ENCODE measurements at regions not wholly inside any gene's neighbourhood (a gene's known extent, or its start where the extent isn't known, plus 50 kb on each side); places are given as distances from the start of the nearest gene placed in this dataset.

- TF ChIP-seq ARID4B (CRISPR knock-in tag; IDR thresholded peaks at IDR 0.05) = no peak
- no peak for TF ChIP-seq FOXK2 (conservative IDR thresholded peaks at IDR 0.05 in 1 of 2, IDR thresholded peaks at IDR 0.05 in 1 of 2; ENCODE audit: low read depth in 2 of 2)
- no peak for TF ChIP-seq RBM14 (IDR thresholded peaks at IDR 0.05; ENCODE audit: borderline replicate concordance, insufficient read depth, low read depth, low read length)
- TF ChIP-seq, protein P1, sequence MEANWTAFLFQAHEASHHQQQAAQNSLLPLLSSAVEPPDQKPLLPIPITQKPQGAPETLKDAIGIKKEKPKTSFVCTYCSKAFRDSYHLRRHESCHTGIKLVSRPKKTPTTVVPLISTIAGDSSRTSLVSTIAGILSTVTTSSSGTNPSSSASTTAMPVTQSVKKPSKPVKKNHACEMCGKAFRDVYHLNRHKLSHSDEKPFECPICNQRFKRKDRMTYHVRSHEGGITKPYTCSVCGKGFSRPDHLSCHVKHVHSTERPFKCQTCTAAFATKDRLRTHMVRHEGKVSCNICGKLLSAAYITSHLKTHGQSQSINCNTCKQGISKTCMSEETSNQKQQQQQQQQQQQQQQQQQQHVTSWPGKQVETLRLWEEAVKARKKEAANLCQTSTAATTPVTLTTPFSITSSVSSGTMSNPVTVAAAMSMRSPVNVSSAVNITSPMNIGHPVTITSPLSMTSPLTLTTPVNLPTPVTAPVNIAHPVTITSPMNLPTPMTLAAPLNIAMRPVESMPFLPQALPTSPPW (CRISPR knock-in tag; IDR thresholded peaks at IDR 0.05) = no peak
- no peak for TF ChIP-seq KLF6 (CRISPR knock-in tag; IDR thresholded peaks at IDR 0.05; ENCODE audit: borderline replicate concordance)
- no peak for TF ChIP-seq E2F8 (IDR thresholded peaks at IDR 0.05; ENCODE audit: low read depth, partially characterized antibody)
- no peak for TF ChIP-seq ZNF224 (CRISPR knock-in tag; IDR thresholded peaks at IDR 0.05)
- TF ChIP-seq C11orf30 (IDR thresholded peaks at IDR 0.05; ENCODE audit: low read depth) = no peak
- no peak for TF ChIP-seq BACH1 (tag; IDR thresholded peaks at IDR 0.05)
- peak; percentile 68; the same call in 1 of the 2 replicates for TF ChIP-seq RAD51 (IDR thresholded peaks at IDR 0.05; ENCODE audit: borderline replicate concordance, low read depth)
- no peak for TF ChIP-seq SREBF2 (CRISPR knock-in tag; IDR thresholded peaks at IDR 0.05)
- TF ChIP-seq FOS (IDR thresholded peaks at IDR 0.05; ENCODE audit: extremely low read depth, insufficient read length) = no peak
- TF ChIP-seq, protein P2, sequence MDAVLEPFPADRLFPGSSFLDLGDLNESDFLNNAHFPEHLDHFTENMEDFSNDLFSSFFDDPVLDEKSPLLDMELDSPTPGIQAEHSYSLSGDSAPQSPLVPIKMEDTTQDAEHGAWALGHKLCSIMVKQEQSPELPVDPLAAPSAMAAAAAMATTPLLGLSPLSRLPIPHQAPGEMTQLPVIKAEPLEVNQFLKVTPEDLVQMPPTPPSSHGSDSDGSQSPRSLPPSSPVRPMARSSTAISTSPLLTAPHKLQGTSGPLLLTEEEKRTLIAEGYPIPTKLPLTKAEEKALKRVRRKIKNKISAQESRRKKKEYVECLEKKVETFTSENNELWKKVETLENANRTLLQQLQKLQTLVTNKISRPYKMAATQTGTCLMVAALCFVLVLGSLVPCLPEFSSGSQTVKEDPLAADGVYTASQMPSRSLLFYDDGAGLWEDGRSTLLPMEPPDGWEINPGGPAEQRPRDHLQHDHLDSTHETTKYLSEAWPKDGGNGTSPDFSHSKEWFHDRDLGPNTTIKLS (IDR thresholded peaks at IDR 0.05; ENCODE audit: borderline replicate concordance, low read depth) = no peak
- TF ChIP-seq PKNOX1 (IDR thresholded peaks at IDR 0.05) = peak; percentile 40; the same call in 1 of the 2 replicates
Measured at GRCh38 chr16:9599415-9600120, 508.1 kb downstream of the HAPSTR1 start (continued).
